HG03060 (cell line): ENCODE measurements at regions not wholly inside any gene's neighbourhood (a gene's known extent, or its start where the extent isn't known, plus 50 kb on each side); places are given as distances from the start of the nearest gene placed in this dataset.

Source experiments
- ATAC-seq: cut with Tn5 transposase; IDR thresholded peaks from one replicate; pipeline ENCODE4 v1.9.1; 2021; ENCODE audit warnings: low read depth, moderate number of reproducible peaks; ENCODE audit not compliant: unreplicated experiment

DNA sequence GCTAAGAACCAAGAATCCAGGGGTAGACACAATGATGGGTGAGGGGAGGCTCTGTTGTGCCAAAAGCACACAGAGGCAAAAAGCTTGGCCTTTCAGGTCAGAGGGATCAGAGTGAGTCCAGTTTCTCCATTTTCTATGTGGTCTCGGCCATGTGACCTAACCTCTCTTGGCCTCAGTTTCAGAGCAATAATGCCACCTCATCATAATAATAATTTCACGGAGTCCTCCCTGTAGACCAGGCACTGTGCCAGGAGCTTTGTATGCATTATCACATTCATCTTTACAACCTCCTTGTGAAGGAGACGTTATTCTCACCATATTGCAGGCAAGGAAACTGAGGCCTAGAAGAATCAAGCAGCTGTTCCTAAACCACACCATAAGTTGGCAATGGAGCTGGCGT is 120.2 kb downstream of the WT1 start:
- no peak for ATAC-seq

DNA sequence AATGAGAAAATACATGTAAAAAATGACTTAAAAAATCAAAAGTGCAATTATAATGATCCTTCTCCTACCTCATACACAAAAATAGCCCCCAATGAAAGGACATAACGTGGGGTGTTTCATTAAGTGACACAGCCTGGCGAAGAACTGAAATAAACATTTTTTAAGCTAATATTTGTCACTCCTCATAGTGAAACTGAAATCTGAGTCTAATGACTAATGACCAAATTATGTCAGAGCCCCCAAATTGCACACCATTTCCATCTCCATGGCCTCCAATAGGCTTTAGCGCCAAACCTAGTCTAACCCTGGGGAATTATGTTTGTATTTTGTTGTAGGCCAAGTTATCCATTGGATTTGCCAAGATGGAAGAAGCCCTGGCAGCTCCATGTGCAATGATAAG is 119.1 kb downstream of the WT1 start:
- ATAC-seq: no peak

DNA sequence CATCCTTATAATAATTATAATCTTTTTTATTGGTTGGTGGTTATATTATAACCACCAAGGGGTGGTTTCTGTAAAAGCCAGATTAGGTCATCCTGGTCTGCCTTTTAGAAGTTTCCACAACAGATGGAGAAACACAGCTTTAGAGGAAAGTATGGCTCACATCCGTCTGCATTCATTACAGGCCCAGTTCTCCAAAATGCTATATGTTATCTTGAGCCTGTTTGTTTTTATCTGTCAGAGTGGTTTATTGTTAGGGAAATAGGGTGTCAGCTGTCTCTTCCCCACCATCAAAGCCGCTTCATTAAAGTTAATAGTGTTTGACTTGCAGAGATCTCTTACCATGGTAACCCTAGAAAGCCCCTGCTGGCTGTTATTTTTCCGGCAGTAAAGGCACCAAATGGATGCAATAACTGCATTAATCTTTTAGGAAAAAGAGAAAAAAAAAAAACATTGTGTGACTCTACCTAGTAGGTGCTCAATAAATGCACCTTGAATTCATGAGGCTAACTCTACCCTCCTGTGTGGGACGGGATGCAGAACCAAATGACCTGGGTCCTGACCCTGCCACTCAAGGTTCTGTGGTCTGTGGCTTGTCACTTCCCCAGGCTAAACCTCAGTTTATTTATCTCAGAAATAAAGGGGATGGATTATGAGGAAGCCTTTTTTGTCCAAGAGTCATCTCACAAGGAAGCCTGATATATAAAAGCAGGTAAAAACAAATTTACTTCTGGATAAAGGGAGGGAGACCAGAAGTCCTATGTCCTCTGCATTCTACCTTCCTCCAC is 118.3 kb downstream of the WT1 start:
- no peak for ATAC-seq

DNA sequence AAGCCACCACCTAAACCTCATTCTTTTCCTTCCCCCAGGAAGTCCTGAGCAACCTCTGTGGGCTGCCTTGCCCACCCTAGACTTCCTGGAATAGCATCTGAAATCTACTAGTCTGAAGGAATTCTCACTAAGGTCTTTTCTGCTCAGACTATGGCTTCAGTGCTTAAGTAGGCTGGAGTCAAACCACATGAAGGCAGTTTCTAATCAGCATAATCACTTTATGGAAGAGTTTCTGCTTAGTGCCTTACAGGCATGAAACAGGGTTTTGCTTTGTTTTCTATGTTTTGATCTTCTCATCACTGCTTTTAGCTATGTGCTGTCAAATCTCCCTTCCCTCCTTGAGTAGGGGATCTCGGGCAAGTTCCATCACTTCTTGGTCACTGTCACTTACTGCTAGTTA is 117.7 kb downstream of the WT1 start:
- no peak for ATAC-seq

DNA sequence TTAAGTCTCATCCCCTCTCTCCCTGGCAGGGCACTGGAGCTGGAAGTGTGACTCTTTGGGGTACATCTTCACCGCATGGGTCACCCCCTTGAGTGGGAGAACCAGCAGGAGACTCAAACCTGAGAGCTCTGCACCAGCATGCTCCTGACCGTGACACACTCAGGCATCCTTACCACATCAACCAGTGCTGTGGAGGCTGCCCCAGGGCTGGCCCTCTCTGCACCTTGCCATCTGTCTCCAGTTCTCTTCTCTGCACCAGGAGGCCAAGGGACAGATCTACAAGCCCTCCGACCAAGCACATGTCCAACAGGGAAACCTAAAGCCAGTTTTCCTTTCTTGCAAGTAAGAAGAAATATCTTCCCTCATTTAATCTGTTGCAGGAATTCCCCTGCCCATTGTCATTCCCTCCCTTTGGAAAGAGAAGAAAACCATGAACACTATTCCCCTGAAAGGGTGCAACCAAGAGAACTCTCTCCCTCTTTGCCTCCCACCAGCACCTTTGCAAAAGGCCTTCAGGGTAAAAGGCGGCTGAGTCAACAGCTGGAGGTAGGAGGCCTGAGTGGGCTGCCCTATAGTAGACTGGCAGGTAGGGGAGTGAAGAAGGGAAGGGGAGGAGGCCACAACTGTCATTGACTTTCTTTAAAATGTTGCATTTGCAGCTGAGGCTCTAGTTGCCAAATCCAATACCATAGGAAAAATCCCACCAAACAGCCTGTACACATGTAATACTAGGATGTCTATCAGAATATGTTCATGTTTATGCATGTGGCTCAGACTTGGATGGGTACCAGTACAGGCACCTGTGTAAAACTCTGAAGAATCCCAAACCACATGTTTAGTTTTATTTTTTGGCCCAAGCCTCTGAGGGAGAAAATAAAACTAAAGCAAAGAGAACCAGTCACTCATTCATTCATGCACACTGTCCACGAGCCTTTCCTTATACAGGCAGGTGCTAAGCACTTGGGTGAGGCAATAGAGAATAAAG is 117.0 kb downstream of the WT1 start:
- no peak for ATAC-seq

DNA sequence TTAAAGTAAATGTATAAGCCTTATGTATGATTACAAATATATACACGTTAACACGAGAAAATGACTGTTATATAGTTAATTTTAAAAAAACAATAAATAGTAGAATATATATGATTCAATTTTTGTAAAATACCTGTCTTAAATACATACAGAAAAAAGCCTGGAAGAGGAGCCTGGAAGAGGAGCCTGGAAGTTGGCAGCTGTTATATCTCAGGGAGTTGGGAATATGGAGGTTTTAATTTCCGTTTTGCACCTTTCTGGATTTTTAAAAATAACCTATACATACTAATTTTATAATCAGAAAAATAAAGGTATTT is 111.6 kb downstream of the WT1 start:
- no peak for ATAC-seq

DNA sequence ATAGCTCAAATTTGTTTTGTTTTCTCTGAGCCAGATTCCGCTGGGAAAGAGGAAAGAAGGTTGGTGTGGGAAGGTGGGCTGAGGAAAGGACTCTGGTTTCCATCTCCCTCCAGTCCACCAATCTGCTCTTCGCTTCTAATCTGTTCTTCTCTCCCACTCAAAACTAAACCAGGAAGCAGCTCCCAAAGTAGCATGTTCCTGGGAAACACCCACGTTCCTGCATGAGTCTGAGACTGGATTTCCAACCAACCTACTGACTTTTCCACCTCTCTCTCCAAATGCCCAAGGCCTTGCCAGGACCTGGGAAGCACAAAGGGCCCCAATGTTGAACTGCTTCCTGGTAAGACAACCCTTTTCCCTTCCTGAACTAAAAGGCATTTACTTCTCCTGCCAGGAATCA is 110.2 kb downstream of the WT1 start:
- no peak for ATAC-seq

DNA sequence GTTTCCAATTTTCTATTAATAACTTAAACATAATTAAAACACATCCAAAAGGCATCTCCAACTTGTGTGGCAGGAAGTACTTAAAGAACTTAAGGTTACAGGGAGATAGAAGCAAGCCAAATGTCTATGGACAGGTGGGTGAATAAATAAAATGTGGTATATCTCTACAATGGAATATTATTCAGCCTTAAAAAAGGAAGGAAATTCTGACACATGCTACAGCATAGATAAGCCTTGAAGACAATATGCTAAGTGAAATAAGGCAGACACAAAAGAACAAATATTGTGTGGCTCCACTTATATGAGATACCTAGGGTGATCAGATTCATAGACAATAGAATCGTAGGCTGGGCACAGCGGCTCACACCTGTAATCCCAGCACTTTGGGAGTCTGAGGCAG is 109.6 kb downstream of the WT1 start:
- ATAC-seq: no peak

DNA sequence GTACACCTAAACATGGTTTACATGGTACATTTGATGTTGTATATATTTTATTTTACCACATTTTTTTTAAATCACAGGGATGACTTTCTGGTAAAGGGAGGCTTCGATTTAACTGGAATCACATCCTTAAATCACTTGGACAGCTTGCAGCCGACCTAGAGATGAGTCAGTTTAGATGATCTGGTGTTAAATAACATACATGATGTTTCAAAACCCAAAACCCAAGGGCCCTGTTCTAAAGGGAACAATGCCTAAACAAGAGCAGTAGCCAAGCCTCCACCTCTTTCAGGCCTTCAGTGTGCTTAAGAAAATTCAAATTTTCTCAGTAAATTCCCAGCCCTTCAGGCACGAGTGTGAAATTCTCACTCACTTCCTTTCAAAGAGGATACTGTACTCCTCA is 108.8 kb downstream of the WT1 start:
- no peak for ATAC-seq

DNA sequence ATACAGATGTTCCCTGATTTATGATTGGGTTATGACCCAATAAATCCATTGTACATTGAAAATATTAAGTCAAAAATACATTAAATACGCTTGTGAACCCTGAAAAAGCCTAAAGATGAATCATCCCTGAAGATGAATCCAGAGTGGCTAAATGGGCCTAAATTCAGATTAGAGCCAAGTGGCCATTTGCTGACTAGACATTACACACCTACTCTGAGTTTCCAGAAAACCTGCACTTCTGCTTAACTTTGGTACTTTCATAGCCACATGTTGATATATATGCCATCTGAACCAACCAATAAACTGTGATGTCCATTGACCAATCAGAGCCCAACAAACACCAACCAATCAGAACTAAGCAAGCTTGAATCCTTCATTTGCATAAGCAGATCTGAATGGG is 106.9 kb downstream of the WT1 start:
- ATAC-seq: no peak

DNA sequence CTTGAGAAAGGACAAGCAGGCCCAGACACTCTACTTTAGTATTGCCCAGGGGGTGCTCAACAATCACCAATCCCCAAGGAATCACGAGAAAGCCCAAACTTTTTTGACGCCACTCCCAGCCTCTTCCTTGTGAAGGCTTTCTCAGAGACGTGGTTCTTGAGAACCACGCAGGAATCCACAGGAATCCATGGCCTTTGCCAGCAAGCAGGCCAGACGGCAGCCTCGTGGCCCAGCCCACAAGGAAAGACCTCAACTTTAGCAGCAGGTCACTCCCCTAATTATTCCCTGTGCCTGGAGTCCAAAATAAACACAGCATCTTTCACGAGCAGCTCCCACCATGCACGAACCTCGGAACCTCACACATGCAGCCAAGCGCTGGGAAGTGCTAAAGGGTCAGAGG is 104.2 kb downstream of the WT1 start:
- ATAC-seq: no peak

DNA sequence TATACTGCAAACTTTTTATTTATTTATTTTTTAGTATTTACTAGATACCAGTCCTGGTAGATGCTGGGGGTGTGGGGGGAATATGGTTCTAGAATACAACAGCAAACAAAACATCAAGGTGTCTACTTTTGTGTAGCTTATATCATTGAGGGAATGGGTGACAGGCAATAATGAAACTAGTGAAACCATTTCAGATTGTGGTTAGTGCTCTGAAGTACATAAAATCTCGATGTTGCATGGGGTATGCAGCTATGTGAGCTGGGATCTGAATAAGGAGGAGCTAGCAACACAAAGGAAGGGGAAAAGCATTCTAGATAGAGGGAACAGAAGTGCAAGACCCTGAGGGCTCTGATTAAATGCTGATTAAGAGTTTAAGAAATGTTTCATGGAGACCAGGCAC is 103.5 kb downstream of the WT1 start:
- ATAC-seq: no peak

DNA sequence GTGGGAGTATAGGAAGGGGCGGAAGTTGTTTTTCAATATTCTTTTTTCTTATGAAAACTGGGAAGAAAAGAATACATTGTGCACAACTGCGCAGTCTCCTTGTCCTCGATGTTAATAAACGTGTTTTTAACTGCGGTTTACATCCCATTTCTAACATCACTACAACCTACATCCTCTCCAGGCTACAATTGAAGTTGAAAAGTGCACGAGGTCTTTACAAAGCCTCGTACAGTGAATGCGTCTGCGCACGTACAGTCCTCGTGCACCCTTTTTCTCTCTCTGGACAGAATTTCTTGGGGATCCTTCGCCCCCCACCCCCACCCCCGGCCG is 102.4 kb downstream of the WT1 start:
- no peak for ATAC-seq

DNA sequence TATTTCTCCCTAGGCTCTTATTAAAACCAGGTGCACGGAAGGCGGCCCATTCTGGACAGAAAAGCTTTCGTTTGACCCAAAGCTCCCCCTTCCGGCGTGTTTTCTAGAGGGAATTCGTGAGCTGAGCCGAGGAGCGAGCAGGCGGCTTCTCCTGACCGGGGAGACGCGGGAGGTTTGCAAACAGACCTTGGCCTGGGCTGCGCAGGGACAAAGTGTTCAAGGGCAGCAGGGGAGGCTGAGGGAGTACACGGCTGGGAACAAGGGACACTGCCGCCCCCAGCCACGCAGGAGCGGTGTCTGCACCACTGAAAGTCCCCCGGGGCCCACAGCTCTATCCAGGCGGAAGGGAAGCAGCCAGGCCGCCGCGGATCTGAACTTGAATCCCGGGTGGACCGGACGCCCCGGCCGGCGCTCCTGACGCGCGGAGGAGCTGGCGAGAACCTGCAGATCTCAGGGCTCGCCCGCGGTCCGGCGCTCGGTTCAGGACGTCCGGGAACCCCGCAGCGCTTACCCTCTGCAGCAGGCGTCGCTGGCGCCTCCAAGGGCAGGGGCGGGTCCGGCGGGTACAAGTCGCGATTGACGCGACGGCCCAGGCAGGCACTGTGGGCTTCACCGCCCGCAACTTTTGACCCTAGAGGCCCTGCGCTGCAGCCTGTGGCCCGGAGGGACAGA is 101.9 kb downstream of the WT1 start:
- no peak for ATAC-seq

DNA sequence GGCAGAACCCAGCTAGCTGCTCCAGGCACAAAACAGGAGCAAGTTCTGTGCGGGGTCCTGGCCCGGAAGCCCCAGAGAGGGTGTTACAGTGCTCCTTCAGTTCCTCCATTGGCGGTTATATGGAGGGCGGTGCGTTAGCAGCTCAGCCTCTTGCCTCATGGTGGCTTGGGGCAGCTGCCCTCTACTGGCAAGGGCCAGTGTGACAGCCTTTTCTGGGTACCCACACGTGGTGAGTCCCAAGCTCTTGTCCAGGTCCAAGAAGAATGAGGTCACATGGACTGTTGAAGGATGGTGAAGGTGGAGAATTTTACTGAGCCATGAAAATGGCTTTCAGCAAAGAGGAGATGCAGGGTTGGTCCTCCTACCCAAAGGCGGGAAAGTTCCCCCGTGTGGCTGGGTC is 100.5 kb downstream of the WT1 start:
- ATAC-seq: no peak
